Endometrium (tissue), 2 donors: ENCODE measurements at regions not wholly inside any gene's neighbourhood (a gene's known extent, or its start where the extent isn't known, plus 50 kb on each side); places are given as distances from the start of the nearest gene placed in this dataset.
"Not testable (repeated sequence)": the region's sequence is repeated elsewhere in the genome, so short reads cannot be mapped to it uniquely, and the experiment has no call there.

Experiments used
- FAIRE-seq: peaks from 2 replicates; lab custom pipeline; 2012; peaks lifted over from hg19 to GRCh38; lab: Jason Lieb, UNC
- donor health status: control.
- donor health status: control.

GRCh38 chrX:25503826-25504225 is 488.1 kb upstream of the ARX start:
- FAIRE-seq: no peak

- no peak for FAIRE-seq
Measured at GRCh38 chrX:25507801-25508200, 492.0 kb upstream of the ARX start.

- FAIRE-seq: no peak
Measured at GRCh38 chrX:25519258-25519657, 503.5 kb upstream of the ARX start.

- FAIRE-seq: not testable (repeated sequence)
Measured at GRCh38 chrX:25522443-25523010, 506.8 kb upstream of the ARX start.

- FAIRE-seq: peak; percentile 26
Measured at GRCh38 chrX:25523574-25524540, 508.1 kb upstream of the ARX start.

- FAIRE-seq: no peak
Measured at GRCh38 chrX:25527156-25527555, 511.4 kb upstream of the ARX start.

- FAIRE-seq: no peak
Measured at GRCh38 chrX:25527596-25527995, 511.8 kb upstream of the ARX start.

GRCh38 chrX:25531096-25531495 is 515.3 kb upstream of the ARX start:
- no peak for FAIRE-seq

- no peak for FAIRE-seq
Measured at GRCh38 chrX:25534091-25534490, 518.3 kb upstream of the ARX start.

GRCh38 chrX:25536307-25536970 is 520.7 kb upstream of the ARX start:
- no peak for FAIRE-seq

- FAIRE-seq: no peak
Measured at GRCh38 chrX:25537699-25538098, 521.9 kb upstream of the ARX start.

GRCh38 chrX:25544641-25545040 is 528.9 kb upstream of the ARX start:
- no peak for FAIRE-seq

GRCh38 chrX:25548811-25549210 is 533.0 kb upstream of the ARX start:
- no peak for FAIRE-seq

GRCh38 chrX:25555521-25555920 is 539.8 kb upstream of the ARX start:
- FAIRE-seq: no peak

- FAIRE-seq: no peak
Measured at GRCh38 chrX:25558137-25558536, 542.4 kb upstream of the ARX start.

- FAIRE-seq: no peak
Measured at GRCh38 chrX:25561190-25561589, 545.4 kb upstream of the ARX start.

- FAIRE-seq: no peak
Measured at GRCh38 chrX:25573631-25574030, 557.9 kb upstream of the ARX start.

GRCh38 chrX:25596921-25597320 is 541.2 kb upstream of the MAGEB18 start:
- no peak for FAIRE-seq

GRCh38 chrX:25597551-25597950 is 540.6 kb upstream of the MAGEB18 start:
- no peak for FAIRE-seq

GRCh38 chrX:25599061-25599460 is 539.1 kb upstream of the MAGEB18 start:
- no peak for FAIRE-seq

- no peak for FAIRE-seq
Measured at GRCh38 chrX:25600776-25601175, 537.4 kb upstream of the MAGEB18 start.

- FAIRE-seq: no peak
Measured at GRCh38 chrX:25601323-25601722, 536.8 kb upstream of the MAGEB18 start.

GRCh38 chrX:25618248-25618647 is 519.9 kb upstream of the MAGEB18 start:
- FAIRE-seq: no peak
